Tibial nerve (tissue), 4 donors: ENCODE measurements at regions not wholly inside any gene's neighbourhood (a gene's known extent, or its start where the extent isn't known, plus 50 kb on each side); places are given as distances from the start of the nearest gene placed in this dataset.

Source experiments
- DNase-seq, 2 donors: peaks; one replicate each; pipeline ENCODE4 v3.0.0-alpha.2; 2019; ENCODE audit warnings: low spot score in 2 of 2
- H3K27ac ChIP-seq, 4 donors: fragments of 200-600 bp; sonication (generic) in 3 of 4; one replicate each; pipeline ENCODE4 v1.5.1; 2017 to 2019; ENCODE audit warnings: mild to moderate bottlenecking in 1 of 4
- H3K27me3 ChIP-seq, 2 donors: fragments of 200-600 bp; sonication (generic) in 1 of 2; one replicate each; pipeline versions ENCODE4 v1.5.1 to v1.6.0; 2017 to 2019
- H3K36me3 ChIP-seq, 3 donors: fragments of 200-600 bp; sonication (generic); one replicate each; pipeline ENCODE4 v1.5.1; 2018 to 2019
- H3K4me1 ChIP-seq, 4 donors: fragments of 200-600 bp; sonication (generic) in 3 of 4; one replicate each; pipeline ENCODE4 v1.5.1; 2017 to 2019
- H3K4me3 ChIP-seq, 4 donors: fragments of 200-600 bp; sonication (generic) in 3 of 4; one replicate each; pipeline ENCODE4 v1.5.1; 2017 to 2019; ENCODE audit warnings: mild to moderate bottlenecking in 1 of 4, moderate library complexity in 1 of 4
- H3K9me3 ChIP-seq, 4 donors: fragments of 200-600 bp; sonication (generic) in 3 of 4; one replicate each; pipeline ENCODE4 v1.5.1; 2017 to 2019
- EP300 ChIP-seq, 2 donors: sonication (generic); formaldehyde crosslinking; IDR thresholded peaks; one replicate each; pipeline ENCODE4 v1.6.1; 2017; ENCODE audit warnings: antibody characterized with exemption in 2 of 2, mild to moderate bottlenecking in 1 of 2
- POLR2A ChIP-seq, 2 donors: fragments of 450-650 bp; IDR thresholded peaks; one replicate each; pipeline ENCODE4 v1.6.1; 2017; ENCODE audit warnings: antibody characterized with exemption in 2 of 2, mild to moderate bottlenecking in 2 of 2, moderate library complexity in 2 of 2
- WGBS, 2 donors: methylation state at CpG; one replicate each; pipeline ENCODE4 v1.1.5; 2018; 5-methylcytosine and 5-hydroxymethylcytosine counted together
- TF ChIP-seq, protein P1 (sequence below), 5 experiments: fragments of 200-600 bp in 3 of 5; fragments of 450-650 bp in 2 of 5; sonication (generic) in 3 of 5; IDR thresholded peaks; one replicate each; pipeline ENCODE4 v1.5.1; 2016 to 2019; ENCODE audit warnings: antibody characterized with exemption in 5 of 5, mild to moderate bottlenecking in 3 of 5, moderate library complexity in 2 of 5

DNA sequence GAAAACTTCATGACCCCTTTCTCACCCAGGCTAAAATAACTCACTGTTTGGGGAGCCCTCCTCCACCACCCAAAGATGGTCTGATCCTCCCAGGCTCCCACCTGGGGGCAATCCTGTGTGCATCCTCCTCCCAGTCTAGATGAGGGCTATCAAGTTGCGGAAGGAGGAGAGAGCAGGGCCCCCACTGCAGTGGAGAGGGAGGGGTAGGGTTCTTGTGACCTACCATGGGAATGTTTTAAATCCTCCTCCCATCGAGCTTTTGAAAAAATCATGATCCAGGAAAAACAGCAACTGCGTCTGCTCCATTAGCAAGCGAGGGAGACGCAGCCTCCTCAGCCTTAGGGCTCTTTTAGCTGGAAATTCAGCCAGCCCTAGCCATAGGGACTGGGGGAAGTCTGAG is 80.0 kb downstream of the NAV1 start:
- peaks cover 0 to 14% (median 0%) of the 10 kb centered on the region in 3 donors for H3K36me3 ChIP-seq
- peaks cover 0 to 10% (median 0%) of the 10 kb centered on the region in 4 donors for H3K4me1 ChIP-seq
- no peaks in the 10 kb centered on the region for H3K9me3 ChIP-seq
- no peak for DNase-seq
- H3K27ac ChIP-seq, result no peak overlapping the region
- WGBS, 2 donors, result 74 to 79% methylated on average over 5 of the region's 5 CpGs
- no peak overlapping the region for H3K4me3 ChIP-seq
- no peak for TF ChIP-seq POLR2A (IDR thresholded peaks at IDR 0.05)
- TF ChIP-seq EP300 (IDR thresholded peaks at IDR 0.05), result no peak
- TF ChIP-seq, protein P1, sequence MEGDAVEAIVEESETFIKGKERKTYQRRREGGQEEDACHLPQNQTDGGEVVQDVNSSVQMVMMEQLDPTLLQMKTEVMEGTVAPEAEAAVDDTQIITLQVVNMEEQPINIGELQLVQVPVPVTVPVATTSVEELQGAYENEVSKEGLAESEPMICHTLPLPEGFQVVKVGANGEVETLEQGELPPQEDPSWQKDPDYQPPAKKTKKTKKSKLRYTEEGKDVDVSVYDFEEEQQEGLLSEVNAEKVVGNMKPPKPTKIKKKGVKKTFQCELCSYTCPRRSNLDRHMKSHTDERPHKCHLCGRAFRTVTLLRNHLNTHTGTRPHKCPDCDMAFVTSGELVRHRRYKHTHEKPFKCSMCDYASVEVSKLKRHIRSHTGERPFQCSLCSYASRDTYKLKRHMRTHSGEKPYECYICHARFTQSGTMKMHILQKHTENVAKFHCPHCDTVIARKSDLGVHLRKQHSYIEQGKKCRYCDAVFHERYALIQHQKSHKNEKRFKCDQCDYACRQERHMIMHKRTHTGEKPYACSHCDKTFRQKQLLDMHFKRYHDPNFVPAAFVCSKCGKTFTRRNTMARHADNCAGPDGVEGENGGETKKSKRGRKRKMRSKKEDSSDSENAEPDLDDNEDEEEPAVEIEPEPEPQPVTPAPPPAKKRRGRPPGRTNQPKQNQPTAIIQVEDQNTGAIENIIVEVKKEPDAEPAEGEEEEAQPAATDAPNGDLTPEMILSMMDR (IDR thresholded peaks at IDR 0.05), result no peak
- no peaks in the 10 kb centered on the region for H3K27me3 ChIP-seq

DNA sequence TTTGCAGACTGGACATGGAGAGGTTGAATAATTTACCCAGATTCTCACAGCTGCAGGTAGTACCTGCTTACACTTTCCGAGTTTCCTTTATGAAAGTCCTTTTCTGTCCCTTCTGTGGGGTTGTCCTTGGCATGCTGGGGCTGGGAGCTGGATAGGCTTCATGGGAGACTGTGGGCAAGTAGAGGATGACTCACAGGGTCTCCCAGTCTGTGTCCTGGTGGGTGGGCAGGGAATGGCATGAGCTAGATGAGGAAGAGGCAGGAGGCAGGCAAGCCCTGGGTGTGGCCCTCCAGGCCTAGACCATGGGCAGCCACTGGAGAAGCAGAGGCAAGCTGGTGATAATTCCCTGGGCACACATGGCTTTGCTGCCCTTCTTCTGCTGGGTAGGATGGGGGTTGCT is 80.6 kb downstream of the NAV1 start:
- no peak for TF ChIP-seq POLR2A (IDR thresholded peaks at IDR 0.05)
- TF ChIP-seq EP300 (IDR thresholded peaks at IDR 0.05), result no peak
- TF ChIP-seq, protein P1 (IDR thresholded peaks at IDR 0.05), result no peak
- Histone ChIP-seq H3K27me3 (no peaks in the 10 kb centered on the region), H3K4me1 (peaks cover 0 to 4% (median 0%) of the 10 kb centered on the region in 4 donors), H3K36me3 (peaks cover 0 to 16% (median 0%) of the 10 kb centered on the region in 3 donors), H3K27ac (no peak overlapping the region), H3K4me3 (no peak overlapping the region), H3K9me3 (no peaks in the 10 kb centered on the region)
- WGBS, 2 donors, result 94 to 95% methylated on average over 1 of the region's 1 CpG
- DNase-seq, result no peak

DNA sequence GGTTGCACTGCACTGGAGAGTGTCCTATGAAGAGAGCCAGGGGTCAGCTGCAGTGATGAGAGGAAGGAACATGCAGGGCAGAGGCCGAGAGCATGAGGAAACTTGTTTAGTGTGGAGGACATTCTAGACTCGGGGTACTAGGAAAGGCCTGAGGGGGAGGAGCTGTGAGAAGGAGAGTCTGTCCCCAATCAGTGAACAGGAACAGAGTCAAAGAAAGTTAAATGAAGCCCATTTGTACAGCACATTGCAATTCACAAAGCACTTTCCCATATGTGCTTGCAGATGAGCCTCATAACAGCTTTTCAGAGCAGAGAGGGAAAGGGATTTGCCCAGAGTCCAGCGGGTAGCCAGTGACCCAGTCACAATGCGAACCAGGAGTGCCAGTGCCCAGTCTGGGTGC is 83.4 kb downstream of the NAV1 start:
- Histone ChIP-seq H3K27ac (no peak overlapping the region), H3K4me1 (peaks cover 0 to 25% (median 1%) of the 10 kb centered on the region in 4 donors), H3K27me3 (no peaks in the 10 kb centered on the region), H3K36me3 (peaks cover 0 to 16% (median 0%) of the 10 kb centered on the region in 3 donors), H3K4me3 (no peak overlapping the region), H3K9me3 (no peaks in the 10 kb centered on the region)
- TF ChIP-seq EP300 (IDR thresholded peaks at IDR 0.05), result no peak
- TF ChIP-seq, protein P1 (IDR thresholded peaks at IDR 0.05), result no peak
- TF ChIP-seq POLR2A (IDR thresholded peaks at IDR 0.05), result no peak
- WGBS, 2 donors, result 65 to 71% methylated on average over 4 of the region's 4 CpGs
- DNase-seq, result no peak

DNA sequence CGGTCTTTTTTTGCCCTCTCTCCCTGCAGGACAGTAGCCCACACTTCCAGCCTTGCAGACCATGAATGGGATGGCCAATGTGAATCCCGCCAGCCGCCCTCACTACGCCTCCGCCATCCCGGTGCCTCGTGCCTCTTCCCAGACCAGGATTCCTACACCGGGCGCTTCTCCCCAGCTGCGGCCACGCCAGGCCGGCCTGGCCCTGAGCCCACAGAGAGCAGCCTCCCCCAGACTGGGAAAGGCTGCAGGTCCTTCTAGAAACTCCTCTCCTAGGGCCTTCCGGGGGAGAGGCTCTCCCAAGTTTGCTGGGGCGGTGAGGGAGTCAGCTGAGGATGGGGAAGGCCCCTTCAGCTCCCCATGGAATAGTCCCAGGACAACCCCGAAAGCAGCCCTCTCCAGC is 83.9 kb downstream of the NAV1 start:
- 83 to 86% methylated on average over 15 of the region's 15 CpGs for WGBS, 2 donors
- no peak for TF ChIP-seq POLR2A (IDR thresholded peaks at IDR 0.05)
- TF ChIP-seq EP300 (IDR thresholded peaks at IDR 0.05), result no peak
- Histone ChIP-seq H3K27me3 (no peaks in the 10 kb centered on the region), H3K36me3 (peaks cover 0 to 16% (median 0%) of the 10 kb centered on the region in 3 donors), H3K4me3 (no peak overlapping the region), H3K4me1 (peaks cover 0 to 25% (median 1%) of the 10 kb centered on the region in 4 donors), H3K9me3 (no peaks in the 10 kb centered on the region), H3K27ac (no peak overlapping the region)
- no peak for DNase-seq

DNA sequence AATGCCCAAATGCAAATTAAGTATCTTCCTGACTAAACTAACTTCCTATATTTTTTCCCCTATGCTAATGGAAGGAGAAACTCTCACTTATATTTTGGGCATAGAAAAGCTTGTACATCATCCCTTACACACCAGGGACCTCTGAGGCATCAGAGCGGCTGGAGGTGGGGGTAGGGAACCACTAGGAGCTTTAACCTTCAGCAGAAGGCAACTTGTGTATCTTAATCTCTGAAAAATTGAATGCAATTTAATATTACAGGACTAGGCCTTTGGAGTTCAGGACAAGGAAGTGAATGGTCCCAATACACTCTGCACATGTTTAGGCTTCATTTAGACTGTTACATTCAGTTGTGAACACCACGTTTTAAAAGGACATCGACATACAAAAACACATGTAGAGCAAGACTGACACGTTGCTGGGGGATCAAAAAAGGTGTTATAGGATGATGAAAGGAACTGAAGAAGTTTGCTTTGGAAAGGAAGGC is 85.9 kb downstream of the NAV1 start:
- Histone ChIP-seq H3K27ac (no peak overlapping the region), H3K4me1 (peaks cover 0 to 29% (median 6%) of the 10 kb centered on the region in 4 donors), H3K27me3 (no peaks in the 10 kb centered on the region), H3K4me3 (no peak overlapping the region), H3K9me3 (no peaks in the 10 kb centered on the region), H3K36me3 (peaks cover 0 to 16% (median 0%) of the 10 kb centered on the region in 3 donors)
- TF ChIP-seq POLR2A (IDR thresholded peaks at IDR 0.05) (no peak), EP300 (IDR thresholded peaks at IDR 0.05) (no peak)
- TF ChIP-seq, protein P1 (IDR thresholded peaks at IDR 0.05), result no peak
- 71 to 80% methylated on average over 4 of the region's 4 CpGs for WGBS, 2 donors
- no peak for DNase-seq
